OCI-LY7 (cell line): ENCODE measurements at regions not wholly inside any gene's neighbourhood (a gene's known extent, or its start where the extent isn't known, plus 50 kb on each side); places are given as distances from the start of the nearest gene placed in this dataset.

Experiments used
- BruUV-seq: library from RNA; stranded (reverse); fragments of 400-500 nt; replicated peaks from 2 replicates; lab custom pipeline; 2021; lab: Mats Ljungman, UMichigan
- CTCF ChIA-PET: fragments of 300-600 bp; sonication (Branson Sonifier 250); formaldehyde crosslinking; loops from one replicate; lab custom pipeline; 2022; ENCODE audit warnings: antibody characterized with exemption; ENCODE audit not compliant: unreplicated experiment; lab: Charles Lee
- POLR2A ChIA-PET: fragments of 300-600 bp; sonication (Branson Sonifier 250); formaldehyde crosslinking; loops from one replicate; lab custom pipeline; 2022; ENCODE audit warnings: antibody characterized with exemption; lab: Charles Lee
- DNase-seq: peaks from one replicate; pipeline ENCODE4 v3.0.0-alpha.2; 2015; ENCODE audit warnings: low spot score
- H2AFZ ChIP-seq: fragments of 200-600 bp; sonication (generic), shearing (Covaris generic); 2 replicates; pipeline ENCODE4 v1.6.1; 2014; ENCODE audit warnings: mild to moderate bottlenecking, antibody characterized with exemption, low read length, moderate library complexity
- H3K27ac ChIP-seq: fragments of 200-600 bp; sonication (generic); 2 replicates; pipeline ENCODE4 v1.5.1; 2014; ENCODE audit warnings: mixed run types, low read depth, mild to moderate bottlenecking, moderate library complexity, low read length, inconsistent platforms; ENCODE audit not compliant: poor library complexity, severe bottlenecking
- H3K36me3 ChIP-seq: fragments of 200-600 bp; sonication (generic); 2 replicates; pipeline ENCODE4 v1.6.1; 2014; ENCODE audit warnings: mild to moderate bottlenecking, antibody characterized with exemption, low read length, moderate library complexity, mixed read lengths; ENCODE audit not compliant: insufficient read depth
- H3K4me1 ChIP-seq: fragments of 200-600 bp; sonication (generic); 2 replicates; pipeline ENCODE4 v1.5.1; 2014; ENCODE audit warnings: mild to moderate bottlenecking, low read length; ENCODE audit not compliant: insufficient read depth, poor library complexity, severe bottlenecking
- H3K4me2 ChIP-seq: fragments of 200-600 bp; sonication (generic); 2 replicates; pipeline ENCODE4 v1.6.1; 2014; ENCODE audit warnings: mild to moderate bottlenecking, low read length
- H3K4me3 ChIP-seq: fragments of 200-600 bp; sonication (generic); 2 replicates; pipeline ENCODE4 v1.5.1; 2014; ENCODE audit warnings: mild to moderate bottlenecking, low read depth, low read length; ENCODE audit not compliant: poor library complexity, severe bottlenecking
- H3K79me2 ChIP-seq: fragments of 200-600 bp; sonication (generic); 2 replicates; pipeline ENCODE4 v1.6.1; 2016; ENCODE audit warnings: low read depth, mild to moderate bottlenecking, low read length, moderate library complexity, mixed read lengths; ENCODE audit not compliant: insufficient read depth
- H3K9me2 ChIP-seq: fragments of 200-600 bp; sonication (generic); 2 replicates; pipeline ENCODE4 v1.6.1; 2016; ENCODE audit warnings: mild to moderate bottlenecking, low read length, mixed read lengths; ENCODE audit not compliant: insufficient read depth
- H3K9me3 ChIP-seq: fragments of 200-600 bp; sonication (generic); 2 replicates; pipeline ENCODE4 v1.6.1; 2014; ENCODE audit warnings: mild to moderate bottlenecking, mixed run types, low read length, mixed read lengths
- H4K20me1 ChIP-seq: fragments of 200-600 bp; sonication (generic); 2 replicates; pipeline ENCODE4 v1.6.1; 2014; ENCODE audit warnings: mild to moderate bottlenecking, antibody characterized with exemption, low read length, moderate library complexity, mixed read lengths; ENCODE audit not compliant: insufficient read depth
- EZH2phosphoT487 ChIP-seq: fragments of 200-600 bp; sonication (generic); IDR thresholded peaks from 2 replicates; pipeline ENCODE4 v1.6.1; 2018; ENCODE audit warnings: low read depth, borderline replicate concordance, mild to moderate bottlenecking, mixed run types, antibody characterized with exemption, low read length, moderate library complexity, mixed read lengths
- intact Hi-C: fragments of 100-400 bp; cut with micrococcal nuclease; formaldehyde crosslinking; loops from one replicate; pipeline ENCODE4 v1.10.0; 2022; ENCODE audit not compliant: unreplicated experiment
- TF ChIP-seq, protein P1 (sequence below): fragments of 200-600 bp; sonication (generic); conservative IDR thresholded peaks from 2 replicates; pipeline ENCODE4 v1.5.1; 2014; ENCODE audit warnings: mild to moderate bottlenecking, antibody characterized with exemption, low read length, moderate library complexity, mixed read lengths

GRCh38 chrX:9091258-9091657 lies 57.3 kb upstream of the FAM9B start:
- DNase-seq: no peak
- no peaks in the 10 kb centered on the region for H3K36me3 ChIP-seq
- no TSS peak for BruUV-seq
- CTCF ChIA-PET: no interaction called here
- H3K4me1 ChIP-seq: no peaks in the 10 kb centered on the region
- H3K79me2 ChIP-seq: no peaks in the 10 kb centered on the region
- H3K4me3 ChIP-seq: no peak overlapping the region
- no peak overlapping the region for H3K4me2 ChIP-seq
- no peaks in the 10 kb centered on the region for H4K20me1 ChIP-seq
- no peak overlapping the region for H2AFZ ChIP-seq
- POLR2A ChIA-PET: no interaction called here
- TF ChIP-seq, protein P1, sequence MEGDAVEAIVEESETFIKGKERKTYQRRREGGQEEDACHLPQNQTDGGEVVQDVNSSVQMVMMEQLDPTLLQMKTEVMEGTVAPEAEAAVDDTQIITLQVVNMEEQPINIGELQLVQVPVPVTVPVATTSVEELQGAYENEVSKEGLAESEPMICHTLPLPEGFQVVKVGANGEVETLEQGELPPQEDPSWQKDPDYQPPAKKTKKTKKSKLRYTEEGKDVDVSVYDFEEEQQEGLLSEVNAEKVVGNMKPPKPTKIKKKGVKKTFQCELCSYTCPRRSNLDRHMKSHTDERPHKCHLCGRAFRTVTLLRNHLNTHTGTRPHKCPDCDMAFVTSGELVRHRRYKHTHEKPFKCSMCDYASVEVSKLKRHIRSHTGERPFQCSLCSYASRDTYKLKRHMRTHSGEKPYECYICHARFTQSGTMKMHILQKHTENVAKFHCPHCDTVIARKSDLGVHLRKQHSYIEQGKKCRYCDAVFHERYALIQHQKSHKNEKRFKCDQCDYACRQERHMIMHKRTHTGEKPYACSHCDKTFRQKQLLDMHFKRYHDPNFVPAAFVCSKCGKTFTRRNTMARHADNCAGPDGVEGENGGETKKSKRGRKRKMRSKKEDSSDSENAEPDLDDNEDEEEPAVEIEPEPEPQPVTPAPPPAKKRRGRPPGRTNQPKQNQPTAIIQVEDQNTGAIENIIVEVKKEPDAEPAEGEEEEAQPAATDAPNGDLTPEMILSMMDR: no peak
- no peak for TF ChIP-seq EZH2phosphoT487
- intact Hi-C loops: no loop called here
- H3K9me3 ChIP-seq: no peaks in the 10 kb centered on the region
- H3K27ac ChIP-seq: no peak overlapping the region
- no peaks in the 10 kb centered on the region for H3K9me2 ChIP-seq

DNA sequence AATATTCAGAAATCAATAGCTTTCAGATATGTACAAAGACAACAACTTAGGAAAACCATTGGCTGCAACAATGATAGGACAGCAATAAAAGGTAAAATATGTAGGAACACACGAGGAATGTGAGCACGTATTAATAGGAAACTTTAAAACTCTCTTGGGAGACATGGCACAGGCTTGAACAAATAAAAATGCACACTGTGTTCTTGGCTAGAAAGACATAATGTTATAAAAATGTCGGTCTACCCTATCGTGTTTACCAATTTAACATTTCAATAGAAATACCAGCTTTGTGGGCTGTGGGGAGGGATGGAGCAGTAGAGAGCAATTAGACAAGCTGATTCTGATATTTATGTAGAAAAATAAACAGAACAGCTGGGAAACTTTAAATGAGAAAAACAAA lies 69.0 kb upstream of the FAM9B start:
- no peaks in the 10 kb centered on the region for H3K9me3 ChIP-seq
- no peak overlapping the region for H3K27ac ChIP-seq
- H3K4me2 ChIP-seq: no peak overlapping the region
- intact Hi-C loops: no loop called here
- POLR2A ChIA-PET: no interaction called here
- H3K4me3 ChIP-seq: no peak overlapping the region
- TF ChIP-seq, protein P1: no peak
- no peak for TF ChIP-seq EZH2phosphoT487
- no peak overlapping the region for H2AFZ ChIP-seq
- DNase-seq: no peak
- no peaks in the 10 kb centered on the region for H3K9me2 ChIP-seq
- H3K79me2 ChIP-seq: no peaks in the 10 kb centered on the region
- H3K36me3 ChIP-seq: no peaks in the 10 kb centered on the region
- CTCF ChIA-PET: no interaction called here
- H4K20me1 ChIP-seq: no peaks in the 10 kb centered on the region
- BruUV-seq: no TSS peak
- no peaks in the 10 kb centered on the region for H3K4me1 ChIP-seq

- no peaks in the 10 kb centered on the region for H3K36me3 ChIP-seq
- no peaks in the 10 kb centered on the region for H3K79me2 ChIP-seq
- no peaks in the 10 kb centered on the region for H3K9me2 ChIP-seq
- no peak overlapping the region for H3K4me3 ChIP-seq
- TF ChIP-seq EZH2phosphoT487: no peak
- TF ChIP-seq, protein P1: no peak
- no peaks in the 10 kb centered on the region for H4K20me1 ChIP-seq
- no peak overlapping the region for H2AFZ ChIP-seq
- no peaks in the 10 kb centered on the region for H3K4me1 ChIP-seq
- H3K4me2 ChIP-seq: no peak overlapping the region
- H3K27ac ChIP-seq: no peak overlapping the region
- DNase-seq: no peak
- BruUV-seq: no TSS peak
- CTCF ChIA-PET: no interaction called here
- POLR2A ChIA-PET: no interaction called here
- no peaks in the 10 kb centered on the region for H3K9me3 ChIP-seq
- intact Hi-C loops: no loop called here
These were observed 74.1 kb upstream of the FAM9B start for GRCh38 chrX:9108054-9108453.
